Hepatocyte (in vitro differentiated cells): ENCODE measurements at regions not wholly inside any gene's neighbourhood (a gene's known extent, or its start where the extent isn't known, plus 50 kb on each side); places are given as distances from the start of the nearest gene placed in this dataset.

ENCODE experiments used
- DNase-seq: peaks from one replicate; pipeline ENCODE4 v3.0.0-alpha.2; 2016; ENCODE audit warnings: low spot score
- H2AFZ ChIP-seq: fragments of 200-600 bp; sonication (generic); 2 replicates; pipeline ENCODE4 v1.6.0; 2016; ENCODE audit warnings: antibody characterized with exemption, mild to moderate bottlenecking
- H3K27ac ChIP-seq: fragments of 200-600 bp; sonication (generic); 2 replicates; pipeline ENCODE4 v1.5.1; 2016; ENCODE audit warnings: mild to moderate bottlenecking
- H3K27me3 ChIP-seq: fragments of 200-600 bp; sonication (generic); 2 replicates; pipeline ENCODE4 v1.6.1; 2016
- H3K36me3 ChIP-seq: fragments of 200-600 bp; sonication (generic); replicated peaks from 2 replicates; pipeline ENCODE4 v1.5.1; 2016; ENCODE audit warnings: low read depth; ENCODE audit not compliant: insufficient read depth
- H3K4me1 ChIP-seq: fragments of 200-600 bp; sonication (generic); 2 replicates; pipeline ENCODE4 v1.5.1; 2016; ENCODE audit warnings: mild to moderate bottlenecking, moderate library complexity; ENCODE audit not compliant: insufficient read depth
- H3K4me2 ChIP-seq: fragments of 200-600 bp; sonication (generic); 2 replicates; pipeline ENCODE4 v1.6.0; 2016
- H3K4me3 ChIP-seq: fragments of 200-600 bp; sonication (generic); 2 replicates; pipeline ENCODE4 v1.5.1; 2016; ENCODE audit warnings: mild to moderate bottlenecking
- H3K79me2 ChIP-seq: fragments of 200-600 bp; sonication (generic); 2 replicates; pipeline ENCODE4 v1.6.0; 2017; ENCODE audit warnings: mild to moderate bottlenecking
- H3K9me2 ChIP-seq: fragments of 200-600 bp; sonication (generic); replicated peaks from 2 replicates; pipeline ENCODE4 v1.6.0; 2017; ENCODE audit warnings: mild to moderate bottlenecking; ENCODE audit not compliant: insufficient read depth
- H3K9me3 ChIP-seq: fragments of 200-600 bp; sonication (generic); 2 replicates; pipeline ENCODE4 v1.5.1; 2016; ENCODE audit warnings: low read depth, mild to moderate bottlenecking
- H4K20me1 ChIP-seq: fragments of 200-600 bp; sonication (generic); 2 replicates; pipeline ENCODE4 v1.6.0; 2016; ENCODE audit warnings: mild to moderate bottlenecking; ENCODE audit not compliant: insufficient read depth, poor library complexity, severe bottlenecking
- EZH2 ChIP-seq: fragments of 200-600 bp; sonication (generic); IDR thresholded peaks from 2 replicates; pipeline ENCODE4 v1.6.1; 2016; ENCODE audit warnings: antibody characterized with exemption, mild to moderate bottlenecking, borderline replicate concordance
- EZH2phosphoT487 ChIP-seq: fragments of 200-600 bp; sonication (generic); IDR thresholded peaks from one replicate; pipeline ENCODE4 v1.6.1; 2018; ENCODE audit warnings: antibody characterized with exemption, mild to moderate bottlenecking, low read depth, moderate library complexity; ENCODE audit not compliant: unreplicated experiment, severe bottlenecking
- WGBS: methylation state at CpG from one replicate; pipeline ENCODE4 v1.1.6; 2016; ENCODE audit warnings: low lambda C conversion rate; ENCODE audit errors: missing lambda C conversion rate; 5-methylcytosine and 5-hydroxymethylcytosine counted together
- TF ChIP-seq, protein P1 (sequence below): fragments of 200-600 bp; sonication (generic); IDR thresholded peaks from 2 replicates; pipeline ENCODE4 v1.5.1; 2016; ENCODE audit warnings: antibody characterized with exemption, mild to moderate bottlenecking; ENCODE audit not compliant: poor library complexity

DNA sequence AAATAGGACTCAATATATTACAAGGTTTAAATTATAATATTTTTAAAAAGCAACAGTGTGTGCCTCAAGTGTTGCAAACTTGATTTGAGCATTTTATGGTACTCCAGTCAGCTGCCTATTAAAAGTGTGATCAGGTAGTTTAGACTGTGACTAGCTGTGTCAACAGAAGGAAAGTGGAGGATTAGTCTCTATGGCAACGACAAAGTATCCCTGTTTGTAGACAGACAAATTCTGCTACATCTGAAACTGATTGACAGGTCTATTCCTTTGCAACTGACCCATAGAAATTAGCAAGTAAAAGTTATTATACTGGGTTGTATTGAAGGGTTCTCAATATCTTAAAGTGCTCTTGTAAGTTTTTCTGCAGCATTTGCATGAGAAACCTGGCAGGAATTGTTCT, 249.8 kb upstream of the ARRDC3 start:
- WGBS: 24% methylated on average over 1 of the region's 1 CpG
- Histone ChIP-seq H3K27ac (no peak overlapping the region), H3K4me2 (no peak overlapping the region), H3K27me3 (peaks cover 3% of the 10 kb centered on the region), H2AFZ (no peak overlapping the region), H3K9me3 (no peaks in the 10 kb centered on the region), H4K20me1 (no peaks in the 10 kb centered on the region), H3K79me2 (no peaks in the 10 kb centered on the region), H3K4me3 (no peak overlapping the region), H3K4me1 (no peaks in the 10 kb centered on the region), H3K36me3 (no peaks in the 10 kb centered on the region), H3K9me2 (no peaks in the 10 kb centered on the region)
- DNase-seq: no peak
- TF ChIP-seq, protein P1, sequence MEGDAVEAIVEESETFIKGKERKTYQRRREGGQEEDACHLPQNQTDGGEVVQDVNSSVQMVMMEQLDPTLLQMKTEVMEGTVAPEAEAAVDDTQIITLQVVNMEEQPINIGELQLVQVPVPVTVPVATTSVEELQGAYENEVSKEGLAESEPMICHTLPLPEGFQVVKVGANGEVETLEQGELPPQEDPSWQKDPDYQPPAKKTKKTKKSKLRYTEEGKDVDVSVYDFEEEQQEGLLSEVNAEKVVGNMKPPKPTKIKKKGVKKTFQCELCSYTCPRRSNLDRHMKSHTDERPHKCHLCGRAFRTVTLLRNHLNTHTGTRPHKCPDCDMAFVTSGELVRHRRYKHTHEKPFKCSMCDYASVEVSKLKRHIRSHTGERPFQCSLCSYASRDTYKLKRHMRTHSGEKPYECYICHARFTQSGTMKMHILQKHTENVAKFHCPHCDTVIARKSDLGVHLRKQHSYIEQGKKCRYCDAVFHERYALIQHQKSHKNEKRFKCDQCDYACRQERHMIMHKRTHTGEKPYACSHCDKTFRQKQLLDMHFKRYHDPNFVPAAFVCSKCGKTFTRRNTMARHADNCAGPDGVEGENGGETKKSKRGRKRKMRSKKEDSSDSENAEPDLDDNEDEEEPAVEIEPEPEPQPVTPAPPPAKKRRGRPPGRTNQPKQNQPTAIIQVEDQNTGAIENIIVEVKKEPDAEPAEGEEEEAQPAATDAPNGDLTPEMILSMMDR: no peak
- TF ChIP-seq EZH2phosphoT487 (no peak), EZH2 (no peak)

DNA sequence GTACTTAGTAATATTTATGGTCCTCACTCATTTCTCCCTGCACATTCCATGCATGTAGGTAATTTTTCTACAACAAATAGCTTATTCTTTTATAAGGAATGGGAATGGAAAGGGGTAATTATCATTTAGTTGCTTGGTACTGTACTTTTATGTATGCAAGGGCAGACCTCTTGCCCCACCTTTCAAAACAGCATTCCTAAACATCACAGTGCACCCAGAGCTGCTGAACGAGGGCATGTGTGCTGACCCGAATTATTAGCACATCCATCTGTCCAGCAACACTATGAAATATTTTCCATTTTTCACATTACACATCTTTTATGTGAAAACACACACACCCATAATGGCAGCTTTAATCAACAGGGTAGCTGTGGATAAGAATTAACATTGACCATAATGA, 228.6 kb upstream of the ARRDC3 start:
- H3K9me2 ChIP-seq: no peaks in the 10 kb centered on the region
- H3K79me2 ChIP-seq: no peaks in the 10 kb centered on the region
- H3K9me3 ChIP-seq: no peaks in the 10 kb centered on the region
- TF ChIP-seq EZH2phosphoT487 (no peak), EZH2 (no peak)
- TF ChIP-seq, protein P1: no peak
- no peaks in the 10 kb centered on the region for H3K4me1 ChIP-seq
- DNase-seq: no peak
- no peaks in the 10 kb centered on the region for H4K20me1 ChIP-seq
- H3K27me3 ChIP-seq: no peaks in the 10 kb centered on the region
- H3K4me3 ChIP-seq: no peak overlapping the region
- H3K36me3 ChIP-seq: no peaks in the 10 kb centered on the region
- H2AFZ ChIP-seq: no peak overlapping the region
- no peak overlapping the region for H3K4me2 ChIP-seq
- 78% methylated on average over 2 of the region's 2 CpGs for WGBS
- H3K27ac ChIP-seq: no peak overlapping the region

DNA sequence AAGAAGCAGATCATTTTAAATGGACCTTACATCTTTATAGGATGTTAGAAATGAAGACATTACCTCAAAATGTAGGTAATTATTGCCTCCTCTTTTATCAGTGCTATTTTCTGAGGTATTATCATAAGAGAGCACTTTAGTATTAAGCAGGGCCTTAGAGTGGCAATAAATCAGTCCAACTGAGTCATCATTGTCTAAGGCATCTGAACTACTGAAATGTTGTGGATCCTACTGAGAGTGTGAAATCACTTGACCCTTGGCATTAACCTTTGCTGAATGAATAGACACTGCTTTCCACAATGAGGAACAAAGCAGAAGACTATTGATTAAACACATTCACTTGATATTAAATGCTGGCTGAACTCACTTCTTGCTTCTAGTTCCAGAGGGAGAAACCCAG, 224.6 kb upstream of the ARRDC3 start:
- Histone ChIP-seq H3K27ac (no peak overlapping the region), H3K36me3 (no peaks in the 10 kb centered on the region)
- no peak for DNase-seq

DNA sequence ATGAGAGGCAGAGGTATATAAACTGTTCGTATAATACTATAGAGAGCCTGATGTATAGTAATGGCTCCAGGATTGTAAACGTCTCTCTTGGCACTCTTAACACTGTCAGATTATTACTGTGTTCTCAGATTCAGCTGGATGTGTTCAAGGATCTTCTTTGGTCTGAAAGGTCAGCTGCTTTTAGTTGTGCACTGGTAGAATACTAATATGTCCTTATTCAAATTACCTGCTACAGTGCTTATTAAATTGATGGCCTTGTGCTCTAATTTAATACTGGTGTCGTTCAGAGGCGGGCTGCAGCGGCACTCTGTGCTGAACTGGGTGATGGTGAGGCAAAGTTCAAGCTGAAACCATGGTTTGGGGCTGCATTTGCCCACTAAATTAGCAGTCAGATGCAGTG, 216.7 kb upstream of the ARRDC3 start:
- Histone ChIP-seq H3K36me3 (no peaks in the 10 kb centered on the region), H3K4me3 (no peak overlapping the region), H4K20me1 (no peaks in the 10 kb centered on the region), H3K9me2 (no peaks in the 10 kb centered on the region), H3K4me1 (no peaks in the 10 kb centered on the region), H2AFZ (no peak overlapping the region), H3K27ac (no peak overlapping the region), H3K79me2 (no peaks in the 10 kb centered on the region), H3K9me3 (no peaks in the 10 kb centered on the region), H3K4me2 (no peak overlapping the region), H3K27me3 (no peaks in the 10 kb centered on the region)
- DNase-seq: no peak
- 85% methylated on average over 5 of the region's 5 CpGs for WGBS
- TF ChIP-seq EZH2phosphoT487 (no peak), EZH2 (no peak)
- TF ChIP-seq, protein P1: no peak

More for the DNA sequence above, 224.6 kb upstream of the ARRDC3 start:
- Histone ChIP-seq H3K9me2 (no peaks in the 10 kb centered on the region), H3K4me3 (no peak overlapping the region), H3K4me1 (no peaks in the 10 kb centered on the region), H3K27me3 (no peaks in the 10 kb centered on the region), H3K79me2 (no peaks in the 10 kb centered on the region), H4K20me1 (no peaks in the 10 kb centered on the region), H3K4me2 (no peak overlapping the region), H3K9me3 (no peaks in the 10 kb centered on the region), H2AFZ (no peak overlapping the region)
- TF ChIP-seq, protein P1: no peak
- no peak for TF ChIP-seq EZH2phosphoT487
